ENCODE measurements at regions not wholly inside any gene's neighbourhood (a gene's known extent, or its start where the extent isn't known, plus 50 kb on each side); places are given as distances from the start of the nearest gene placed in this dataset.

- no peak for FAIRE-seq
- TF ChIP-seq EZH2 (IDR thresholded peaks at IDR 0.05; ENCODE audit: insufficient read depth, low read length) = no peak
- TF ChIP-seq, protein P1, sequence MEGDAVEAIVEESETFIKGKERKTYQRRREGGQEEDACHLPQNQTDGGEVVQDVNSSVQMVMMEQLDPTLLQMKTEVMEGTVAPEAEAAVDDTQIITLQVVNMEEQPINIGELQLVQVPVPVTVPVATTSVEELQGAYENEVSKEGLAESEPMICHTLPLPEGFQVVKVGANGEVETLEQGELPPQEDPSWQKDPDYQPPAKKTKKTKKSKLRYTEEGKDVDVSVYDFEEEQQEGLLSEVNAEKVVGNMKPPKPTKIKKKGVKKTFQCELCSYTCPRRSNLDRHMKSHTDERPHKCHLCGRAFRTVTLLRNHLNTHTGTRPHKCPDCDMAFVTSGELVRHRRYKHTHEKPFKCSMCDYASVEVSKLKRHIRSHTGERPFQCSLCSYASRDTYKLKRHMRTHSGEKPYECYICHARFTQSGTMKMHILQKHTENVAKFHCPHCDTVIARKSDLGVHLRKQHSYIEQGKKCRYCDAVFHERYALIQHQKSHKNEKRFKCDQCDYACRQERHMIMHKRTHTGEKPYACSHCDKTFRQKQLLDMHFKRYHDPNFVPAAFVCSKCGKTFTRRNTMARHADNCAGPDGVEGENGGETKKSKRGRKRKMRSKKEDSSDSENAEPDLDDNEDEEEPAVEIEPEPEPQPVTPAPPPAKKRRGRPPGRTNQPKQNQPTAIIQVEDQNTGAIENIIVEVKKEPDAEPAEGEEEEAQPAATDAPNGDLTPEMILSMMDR (IDR thresholded peaks at IDR 0.05; ENCODE audit: insufficient read depth, low read depth, low read length) = no peak
- Mint-ChIP-seq H3K9me3 (ENCODE audit: unreplicated experiment) (no peaks in the 10 kb centered on the region), H3K4me3 (ENCODE audit: unreplicated experiment) (no peak overlapping the region), H3K4me1 (ENCODE audit: low read depth, unreplicated experiment) (no peaks in the 10 kb centered on the region), H3K27me3 (ENCODE audit: low read depth, unreplicated experiment) (no peaks in the 10 kb centered on the region), H3K36me3 (ENCODE audit: low read depth, unreplicated experiment) (no peaks in the 10 kb centered on the region), H3K27ac (ENCODE audit: unreplicated experiment) (no peak overlapping the region)
- Histone ChIP-seq H3K27ac (ENCODE audit: low read depth, low read length) (no peak overlapping the region), H3K9me3 (ENCODE audit: insufficient read depth, low read depth, low read length) (no peaks in the 10 kb centered on the region), H2AFZ (ENCODE audit: low read depth, low read length) (no peak overlapping the region), H3K79me2 (ENCODE audit: insufficient read depth, low read length) (no peaks in the 10 kb centered on the region), H3K4me3 (ENCODE audit: insufficient read depth, low read depth, low read length) (no peak overlapping the region), H3K27me3 (ENCODE audit: insufficient read depth, low read length) (no peaks in the 10 kb centered on the region), H3K9ac (ENCODE audit: low read length) (no peak overlapping the region), H4K20me1 (ENCODE audit: insufficient read depth, low read length) (no peaks in the 10 kb centered on the region), H3K4me2 (ENCODE audit: low read length) (no peak overlapping the region), H3K36me3 (ENCODE audit: insufficient read depth, low read length) (no peaks in the 10 kb centered on the region), H3K4me1 (ENCODE audit: insufficient read depth, low read length) (no peaks in the 10 kb centered on the region)
- DNase-seq (ENCODE audit: low read depth) = peak; percentile 26
Measured at GRCh38 chr3:174488527-174488926, 370.6 kb upstream of the NAALADL2 start.

DNA sequence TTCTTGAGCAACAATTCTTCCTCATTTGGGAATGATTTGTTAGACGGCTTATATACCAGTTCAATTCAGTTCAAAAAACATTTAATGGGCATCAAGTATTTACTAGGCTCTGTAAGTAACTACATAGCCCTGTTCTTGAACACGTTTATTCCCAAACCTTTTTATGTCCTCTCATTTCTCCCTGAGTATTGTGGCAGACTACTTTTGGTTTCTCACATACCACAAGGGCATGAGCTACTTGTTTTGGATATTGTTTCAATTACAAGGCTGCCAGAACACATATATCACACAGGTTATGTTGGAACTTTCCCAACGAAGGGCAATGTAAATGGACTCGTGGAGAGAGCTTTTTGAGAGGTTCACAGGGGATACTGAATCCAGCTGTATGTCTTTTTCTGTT, 363.8 kb upstream of the NAALADL2 start:
- Mint-ChIP-seq H3K27ac (ENCODE audit: unreplicated experiment) (no peak overlapping the region), H3K4me1 (ENCODE audit: low read depth, unreplicated experiment) (peaks cover 3% of the 10 kb centered on the region), H3K4me3 (ENCODE audit: unreplicated experiment) (no peak overlapping the region), H3K9me3 (ENCODE audit: unreplicated experiment) (no peaks in the 10 kb centered on the region), H3K27me3 (ENCODE audit: low read depth, unreplicated experiment) (no peaks in the 10 kb centered on the region), H3K36me3 (ENCODE audit: low read depth, unreplicated experiment) (no peaks in the 10 kb centered on the region)
- Histone ChIP-seq H3K9ac (ENCODE audit: low read length) (no peak overlapping the region), H3K36me3 (ENCODE audit: insufficient read depth, low read length) (no peaks in the 10 kb centered on the region), H3K9me3 (ENCODE audit: insufficient read depth, low read depth, low read length) (no peaks in the 10 kb centered on the region), H3K27me3 (ENCODE audit: insufficient read depth, low read length) (no peaks in the 10 kb centered on the region), H3K27ac (ENCODE audit: low read depth, low read length) (no peak overlapping the region), H4K20me1 (ENCODE audit: insufficient read depth, low read length) (no peaks in the 10 kb centered on the region), H3K4me2 (ENCODE audit: low read length) (no peak overlapping the region), H3K4me1 (ENCODE audit: insufficient read depth, low read length) (no peaks in the 10 kb centered on the region), H3K4me3 (ENCODE audit: insufficient read depth, low read depth, low read length) (no peak overlapping the region), H3K79me2 (ENCODE audit: insufficient read depth, low read length) (no peaks in the 10 kb centered on the region), H2AFZ (ENCODE audit: low read depth, low read length) (no peak overlapping the region)
- TF ChIP-seq, protein P1 (IDR thresholded peaks at IDR 0.05; ENCODE audit: insufficient read depth, low read depth, low read length) = no peak
- no peak for TF ChIP-seq EZH2 (IDR thresholded peaks at IDR 0.05; ENCODE audit: insufficient read depth, low read length)
- peak; percentile 11 for DNase-seq (ENCODE audit: low read depth)
- peak; percentile 94 for FAIRE-seq

DNA sequence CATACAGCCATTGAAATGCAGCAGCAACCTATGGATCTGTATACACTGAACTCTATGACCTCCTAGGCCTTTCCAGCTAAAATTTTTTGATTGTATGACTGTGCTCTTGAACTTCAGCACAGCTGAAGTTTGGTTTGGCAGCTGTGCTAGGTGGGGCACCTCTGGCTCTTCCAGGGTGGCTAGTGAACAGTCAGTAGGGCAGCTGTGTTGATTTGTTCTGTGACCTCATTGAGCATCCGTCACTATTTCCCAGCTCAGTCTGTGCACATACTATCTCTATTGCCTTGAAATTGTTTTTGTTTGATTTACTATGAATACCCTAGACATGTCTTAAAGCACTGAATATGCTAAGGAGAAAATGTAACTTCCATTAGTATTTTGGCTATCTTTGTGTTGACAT, 363.2 kb upstream of the NAALADL2 start:
- no peaks in the 10 kb centered on the region for H3K36me3 Mint-ChIP-seq (ENCODE audit: low read depth, unreplicated experiment)
- Histone ChIP-seq H3K9me3 (ENCODE audit: insufficient read depth, low read depth, low read length) (no peaks in the 10 kb centered on the region), H3K79me2 (ENCODE audit: insufficient read depth, low read length) (no peaks in the 10 kb centered on the region), H3K36me3 (ENCODE audit: insufficient read depth, low read length) (no peaks in the 10 kb centered on the region), H2AFZ (ENCODE audit: low read depth, low read length) (no peak overlapping the region), H3K27ac (ENCODE audit: low read depth, low read length) (no peak overlapping the region), H3K9ac (ENCODE audit: low read length) (no peak overlapping the region), H3K27me3 (ENCODE audit: insufficient read depth, low read length) (no peaks in the 10 kb centered on the region), H4K20me1 (ENCODE audit: insufficient read depth, low read length) (no peaks in the 10 kb centered on the region), H3K4me1 (ENCODE audit: insufficient read depth, low read length) (no peaks in the 10 kb centered on the region), H3K4me2 (ENCODE audit: low read length) (no peak overlapping the region), H3K4me3 (ENCODE audit: insufficient read depth, low read depth, low read length) (no peak overlapping the region)
- no peaks in the 10 kb centered on the region for H3K9me3 Mint-ChIP-seq (ENCODE audit: unreplicated experiment)
- H3K4me3 Mint-ChIP-seq (ENCODE audit: unreplicated experiment) = no peak overlapping the region
- H3K4me1 Mint-ChIP-seq (ENCODE audit: low read depth, unreplicated experiment) = peaks cover 3% of the 10 kb centered on the region
- FAIRE-seq (no peak), DNase-seq (ENCODE audit: low read depth) (no peak)
- H3K27ac Mint-ChIP-seq (ENCODE audit: unreplicated experiment) = no peak overlapping the region
- no peaks in the 10 kb centered on the region for H3K27me3 Mint-ChIP-seq (ENCODE audit: low read depth, unreplicated experiment)
- TF ChIP-seq, protein P1 (IDR thresholded peaks at IDR 0.05; ENCODE audit: insufficient read depth, low read depth, low read length) = no peak
- TF ChIP-seq EZH2 (IDR thresholded peaks at IDR 0.05; ENCODE audit: insufficient read depth, low read length) = no peak
